Stimulated activated CD4-positive, alpha-beta T cell treated with anti-CD3 and anti-CD28 coated beads, Interleukin-1b, Interleukin-23, amount 100 ng/mL, for 24 hours (primary cell): ENCODE measurements at regions not wholly inside any gene's neighbourhood (a gene's known extent, or its start where the extent isn't known, plus 50 kb on each side); places are given as distances from the start of the nearest gene placed in this dataset.

Experiments
- DNase-seq, 4 experiments: peaks; one replicate each; pipeline ENCODE4 v3.0.0-alpha.2; 2020; ENCODE audit warnings: low read depth in 4 of 4, low spot score in 1 of 4

DNA sequence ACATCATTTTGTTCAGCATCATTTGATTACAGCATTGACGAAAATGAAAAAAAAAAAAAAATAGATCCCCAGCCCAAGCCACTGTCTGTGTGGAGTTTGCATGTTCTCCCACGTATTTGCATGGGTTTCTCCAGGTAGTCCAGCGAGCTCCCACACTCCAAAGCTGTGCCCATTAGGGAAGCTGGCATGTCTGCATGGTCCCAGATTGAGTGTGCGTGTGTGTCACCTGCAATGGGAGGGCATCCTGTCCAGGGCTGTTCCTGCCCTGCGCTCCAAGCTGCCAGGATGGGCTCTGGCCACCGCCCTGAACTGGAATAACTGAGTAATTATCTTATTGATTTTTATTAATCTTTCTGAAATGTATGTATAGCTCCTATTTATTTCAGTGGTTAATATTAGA lies 88.6 kb downstream of the KLF12 start:
- DNase-seq: no peak

DNA sequence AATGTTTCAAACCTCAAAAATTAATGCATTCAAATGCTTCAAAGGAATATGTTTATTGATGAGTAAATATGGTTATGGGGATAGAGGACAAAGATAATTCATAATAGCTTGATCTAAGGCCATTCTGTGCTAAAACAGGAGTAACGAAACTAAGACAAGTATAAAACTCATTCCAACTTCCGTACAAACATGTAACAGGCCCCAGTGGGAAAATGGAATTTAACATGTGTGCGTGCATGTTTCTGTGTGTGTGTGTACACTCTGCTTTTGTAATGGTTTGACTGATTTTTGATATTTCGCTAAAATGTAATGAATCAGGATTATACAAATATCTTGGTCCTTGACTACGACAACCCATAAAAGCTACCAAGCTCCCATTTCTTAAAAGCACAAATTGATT lies 91.0 kb downstream of the KLF12 start:
- no peak for DNase-seq

DNA sequence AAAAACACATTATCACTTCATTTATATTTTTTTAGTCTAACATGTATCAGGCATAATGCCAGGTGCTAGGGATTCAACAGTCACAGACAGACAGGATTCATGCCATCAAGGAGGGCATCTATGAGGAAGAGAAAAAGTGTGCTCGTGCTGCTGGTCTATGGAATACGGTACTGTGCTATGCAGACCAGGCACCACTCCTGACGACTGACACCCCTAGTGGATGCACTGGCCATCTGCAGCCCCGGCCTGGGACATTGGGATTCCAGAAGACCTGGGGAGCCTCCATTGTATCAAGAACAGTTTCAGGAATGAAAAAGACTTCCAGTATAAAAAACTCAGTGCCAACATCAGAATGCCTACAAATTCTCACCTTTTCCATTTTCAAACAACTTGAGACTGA lies 94.0 kb downstream of the KLF12 start:
- peak in 1 of 4 experiments; percentile 5 for DNase-seq

DNA sequence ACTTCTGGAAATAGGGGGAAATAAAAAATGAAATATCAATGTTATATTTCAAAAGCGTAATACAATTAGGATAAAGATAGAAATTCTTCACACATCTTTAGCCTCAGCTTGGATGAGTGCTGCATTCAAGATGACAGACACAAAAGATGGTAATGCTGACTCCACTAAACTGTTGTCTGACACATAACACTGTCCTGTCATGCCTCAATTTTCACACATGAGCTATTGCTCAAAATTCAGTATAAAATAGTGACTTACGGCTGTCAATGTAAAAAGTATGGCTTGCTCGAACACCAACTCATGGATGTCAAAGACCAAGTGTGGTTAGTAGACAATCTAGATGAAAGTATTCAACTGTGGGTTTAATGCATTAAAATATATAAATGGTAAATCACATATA lies 94.5 kb downstream of the KLF12 start:
- no peak for DNase-seq

DNA sequence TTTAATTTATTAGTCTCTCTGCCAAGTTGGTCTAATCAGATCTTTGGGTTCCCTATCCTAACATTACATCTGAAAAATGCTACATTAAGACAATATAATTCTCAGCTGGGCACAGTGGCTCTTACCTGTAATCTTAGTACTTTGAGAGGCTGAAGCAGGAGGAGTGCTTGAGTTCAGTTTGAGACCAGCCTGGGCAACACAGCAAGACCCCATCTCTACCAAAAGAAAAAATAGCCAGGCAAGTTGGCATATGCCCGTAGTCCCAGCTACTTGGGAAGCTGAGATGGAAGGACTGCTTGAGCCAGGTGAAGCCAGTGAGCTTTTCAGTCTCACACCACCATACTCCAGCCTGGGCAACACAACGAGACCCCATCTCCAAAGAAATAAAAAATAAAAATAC lies 95.0 kb downstream of the KLF12 start:
- no peak for DNase-seq

DNA sequence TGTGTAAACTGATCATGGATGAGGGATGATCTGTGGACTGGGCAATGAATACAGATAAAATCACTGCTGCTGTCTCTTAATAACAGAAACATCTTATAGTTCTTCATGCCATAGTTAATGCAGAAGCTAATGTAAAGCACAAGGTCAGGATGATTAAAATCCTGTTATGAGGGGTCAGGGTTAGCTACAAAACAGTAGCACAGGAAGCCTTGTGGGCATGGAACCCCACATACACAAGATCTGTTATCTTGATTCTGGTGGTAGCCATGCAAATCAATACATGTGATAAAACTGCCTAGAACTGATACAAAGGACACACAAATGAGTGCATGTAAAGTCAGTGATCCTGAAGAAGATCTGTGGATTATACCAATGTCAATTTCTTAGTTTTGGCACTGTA lies 96.4 kb downstream of the KLF12 start:
- DNase-seq: no peak

DNA sequence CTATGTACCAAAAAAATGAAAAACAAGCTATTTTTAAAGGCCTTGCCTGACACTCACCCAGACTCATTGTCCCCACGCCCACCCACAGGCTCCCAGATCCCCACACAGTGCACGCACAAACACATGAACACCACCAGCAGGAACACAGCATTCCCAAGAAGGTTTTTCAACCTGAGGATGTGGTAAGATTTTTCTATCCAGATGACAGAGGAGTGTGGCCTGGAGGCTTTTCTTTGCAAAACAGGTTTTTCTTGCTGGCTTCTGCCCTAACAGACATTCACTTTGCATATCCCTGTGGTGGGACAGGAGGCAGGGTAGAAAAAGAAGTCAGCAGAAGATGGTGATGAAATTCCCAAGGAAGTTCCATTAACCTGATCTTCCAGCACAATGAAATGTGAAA lies 97.8 kb downstream of the KLF12 start:
- DNase-seq: no peak

DNA sequence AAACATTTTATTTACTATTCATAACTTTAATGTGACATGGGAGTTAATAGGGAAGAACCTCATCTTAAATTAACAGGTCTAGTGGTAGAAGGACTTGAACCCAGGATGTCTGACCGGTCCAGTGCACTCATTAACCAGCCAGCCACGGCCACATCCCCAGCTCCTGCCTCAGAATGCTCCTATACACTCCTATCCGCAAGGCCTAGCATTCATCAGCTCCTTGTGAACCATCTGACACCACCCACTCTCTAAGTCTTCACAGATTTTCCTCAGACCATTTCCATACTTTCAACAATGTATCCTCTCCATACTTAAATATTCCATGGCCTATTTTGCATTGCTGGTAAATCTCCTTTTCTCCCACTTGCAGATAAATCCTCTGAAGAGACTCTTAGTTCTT lies 98.3 kb downstream of the KLF12 start:
- DNase-seq: no peak

DNA sequence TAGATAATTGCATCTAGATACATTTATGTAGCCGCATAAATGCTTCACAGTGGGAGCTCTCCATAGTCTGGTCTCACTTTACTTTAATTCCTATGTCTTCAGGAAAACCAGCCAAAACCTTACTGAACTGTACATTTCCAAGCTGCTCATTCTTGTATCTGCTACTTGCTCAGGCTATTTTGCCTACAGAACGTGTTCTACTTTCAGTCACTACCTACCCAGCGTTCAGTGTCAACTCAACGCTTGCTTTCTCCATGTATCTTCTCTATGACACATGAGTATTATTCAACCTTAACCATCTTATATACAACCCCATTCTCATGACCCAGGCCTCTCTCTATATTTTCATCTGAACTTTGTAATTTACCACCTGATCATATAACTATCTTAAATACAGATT lies 101.9 kb downstream of the KLF12 start:
- DNase-seq: no peak

DNA sequence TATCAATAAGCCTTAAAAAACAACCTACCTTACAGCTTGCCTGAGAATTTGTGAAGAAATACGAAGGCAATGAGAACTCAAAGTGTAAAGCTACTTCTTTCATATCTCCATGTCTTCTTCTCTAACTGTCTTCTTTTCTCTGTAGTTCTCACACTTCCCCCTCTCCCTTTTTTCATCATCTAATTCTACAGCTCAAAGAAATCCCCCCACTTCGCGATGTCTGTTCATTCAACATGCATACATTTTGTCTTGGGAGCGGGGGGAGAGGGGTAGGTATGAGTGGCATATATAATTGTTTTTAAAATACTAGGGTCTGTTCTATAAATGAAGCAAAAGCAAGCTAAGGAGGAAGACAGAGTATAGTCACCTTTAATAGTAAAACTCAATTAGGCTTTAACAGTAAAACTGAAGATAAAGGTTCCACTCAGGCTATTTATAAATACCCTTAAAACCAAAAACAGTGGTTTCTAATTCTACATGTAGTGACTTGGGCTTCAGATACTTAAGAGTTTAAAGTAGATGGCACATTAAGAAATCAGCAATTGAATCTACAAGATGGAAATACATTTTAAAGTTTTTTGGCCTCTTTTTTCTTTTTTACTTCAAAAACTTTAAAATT lies 106.9 kb downstream of the KLF12 start:
- DNase-seq: no peak

DNA sequence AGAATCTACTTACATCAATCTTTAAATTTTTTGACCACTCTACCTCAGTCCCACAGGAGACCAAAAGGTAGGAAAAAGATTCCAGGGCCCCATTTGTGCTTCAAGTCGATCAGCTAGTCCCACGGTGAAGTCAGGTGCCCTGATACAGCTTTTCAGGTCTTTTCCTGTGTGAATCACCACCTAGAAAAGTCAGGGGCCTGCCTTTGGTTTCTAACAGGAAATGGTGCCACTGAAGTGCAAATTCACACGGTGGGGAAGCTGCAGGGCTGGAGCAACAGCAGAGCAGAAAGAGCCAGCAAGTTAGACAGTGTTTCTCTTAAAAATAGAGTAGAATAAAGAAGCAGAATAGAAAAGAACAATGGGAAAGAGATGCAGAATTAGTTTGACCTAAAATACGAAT lies 107.5 kb downstream of the KLF12 start:
- peak; percentile 20 to 53 (median 36) for DNase-seq

DNA sequence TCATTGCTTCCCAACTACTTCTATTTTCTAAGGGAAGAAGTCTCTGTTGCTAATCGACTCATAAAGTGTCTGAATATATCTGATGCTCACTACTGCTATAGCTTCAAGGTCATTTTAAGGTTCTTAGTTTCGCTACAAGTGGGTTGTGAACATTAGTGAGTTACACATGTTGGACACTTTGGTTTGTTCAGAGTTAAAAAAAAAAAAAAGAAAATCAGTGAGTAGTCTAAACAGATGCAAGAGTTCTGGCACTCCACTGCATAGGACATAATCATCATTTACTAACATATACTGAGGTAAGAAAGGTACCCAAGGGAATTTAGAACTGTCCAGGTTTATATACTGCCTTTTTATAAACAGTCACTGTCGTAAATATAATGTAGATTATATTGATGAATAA lies 108.8 kb downstream of the KLF12 start:
- DNase-seq: no peak

DNA sequence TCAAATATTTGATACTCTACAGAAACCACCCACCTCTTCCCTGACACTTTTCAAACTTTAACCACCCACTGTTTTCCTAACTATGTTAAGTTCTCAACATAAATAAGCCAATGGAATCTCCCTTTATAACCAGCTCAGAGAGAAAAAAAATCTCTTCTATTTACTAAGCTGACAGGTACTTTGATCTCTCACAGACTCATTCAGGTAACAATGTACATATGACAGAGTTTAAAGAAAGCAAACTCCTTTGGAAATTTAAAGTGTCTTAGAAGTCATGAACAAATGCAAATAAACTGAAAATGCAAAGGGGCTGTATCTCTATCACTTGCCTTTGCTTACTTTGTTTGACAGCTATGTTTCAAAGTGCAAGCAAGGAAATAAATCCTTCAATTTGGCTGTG lies 109.3 kb downstream of the KLF12 start:
- DNase-seq: no peak

DNA sequence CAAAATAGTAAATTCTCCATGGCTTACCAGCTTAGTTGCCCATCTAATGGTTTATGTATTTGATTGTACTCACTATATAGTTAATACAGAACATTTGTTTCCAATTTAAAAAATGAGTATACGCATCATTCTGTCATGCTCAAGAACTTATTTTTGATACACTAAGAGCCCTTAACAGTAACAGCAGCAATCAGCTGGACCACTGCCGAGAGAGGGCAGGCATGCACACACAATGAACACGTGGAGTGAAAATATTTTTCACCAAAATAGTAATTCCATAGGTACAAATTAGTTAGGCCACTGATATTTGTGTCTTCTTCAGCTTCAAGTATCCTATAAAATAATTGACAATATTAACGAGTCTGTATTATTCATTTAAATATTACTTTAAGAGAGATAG lies 109.9 kb downstream of the KLF12 start:
- DNase-seq: no peak

DNA sequence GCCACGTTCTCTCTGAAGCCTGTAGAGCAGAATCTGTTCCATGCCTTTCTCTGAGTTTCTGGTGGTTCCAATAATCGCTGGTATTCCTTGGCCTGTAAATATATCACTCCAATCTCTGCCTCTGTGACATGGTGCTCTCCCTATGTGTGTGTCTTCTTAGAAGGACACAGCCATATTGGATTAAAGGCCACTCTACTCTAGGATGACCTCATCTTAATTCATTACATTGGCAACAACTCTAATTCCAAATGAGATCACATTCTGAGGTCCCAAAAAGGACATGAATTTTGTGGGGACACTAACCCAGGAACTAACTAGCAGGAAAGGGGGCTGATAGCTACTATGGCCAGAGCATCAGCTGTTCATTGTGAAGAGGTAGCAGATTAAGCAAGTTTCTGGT lies 110.7 kb downstream of the KLF12 start:
- DNase-seq: no peak

DNA sequence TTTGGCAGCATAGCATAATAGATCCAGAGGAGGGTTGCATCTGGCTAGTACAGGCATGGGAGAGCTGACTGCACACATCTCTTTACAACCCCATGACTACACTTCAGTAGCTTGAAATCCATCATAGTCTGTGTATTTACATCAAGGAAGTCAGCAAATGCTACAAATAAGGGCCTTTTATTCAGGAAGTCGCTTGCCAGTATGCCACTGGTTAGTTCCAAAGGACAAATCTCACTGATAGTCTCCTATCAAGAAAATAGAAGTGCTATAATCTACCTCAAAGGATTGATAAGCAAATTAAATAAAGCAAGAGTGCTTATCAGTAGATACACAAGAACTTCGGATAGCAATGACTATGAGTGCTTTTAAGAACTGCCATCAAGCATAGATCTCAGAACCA lies 112.7 kb downstream of the KLF12 start:
- no peak for DNase-seq

DNA sequence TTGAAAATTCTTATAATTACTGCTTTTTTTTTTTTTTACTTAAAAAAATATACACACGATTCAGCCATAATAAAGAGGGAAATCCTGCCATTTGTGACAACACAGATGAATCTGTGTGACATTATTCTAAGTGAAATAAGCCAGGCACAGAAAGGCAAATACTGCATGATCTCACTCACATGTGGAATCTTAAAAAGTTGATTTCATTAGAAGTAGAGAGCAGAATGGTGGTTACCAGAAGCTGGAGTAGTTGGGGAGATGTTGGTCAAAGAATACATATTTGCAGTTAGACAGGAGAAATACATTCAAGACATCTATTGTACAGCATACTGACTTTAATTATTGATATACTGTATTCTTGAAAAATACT lies 116.2 kb downstream of the KLF12 start:
- DNase-seq: no peak

DNA sequence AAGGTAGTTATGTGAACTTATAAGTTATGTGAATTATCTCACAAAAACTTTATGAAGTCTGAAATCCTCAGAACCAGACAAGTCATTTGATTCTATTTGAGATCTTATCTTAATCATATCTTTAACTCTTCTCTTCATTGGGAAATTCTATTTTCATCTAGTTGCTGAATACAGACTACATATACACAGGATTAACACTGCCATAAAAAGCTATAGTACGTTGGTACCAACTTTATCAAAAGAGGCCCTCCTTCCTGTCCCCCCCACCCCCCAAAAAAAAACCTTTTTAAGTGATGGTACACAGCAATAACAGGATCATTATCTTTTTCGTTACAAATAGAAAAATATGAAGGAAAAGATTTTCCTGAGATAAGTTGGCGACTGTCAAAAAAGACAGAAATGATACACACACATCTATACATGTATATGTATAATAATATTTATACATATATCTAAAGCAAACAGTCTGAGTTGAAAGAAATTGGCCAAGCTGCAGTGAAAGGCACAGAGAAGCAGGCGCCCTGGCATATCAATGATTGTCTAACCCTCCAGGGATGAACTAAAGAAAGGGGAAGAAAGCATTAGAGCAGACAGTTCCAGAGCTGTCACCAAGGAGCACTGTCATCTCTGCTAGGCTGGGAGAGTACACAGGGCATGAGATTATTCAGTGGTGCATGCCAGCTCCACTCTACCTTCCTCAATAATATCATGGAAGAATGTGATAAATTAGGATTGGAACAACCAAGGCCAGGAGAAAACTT lies 116.7 kb downstream of the KLF12 start:
- no peak for DNase-seq

DNA sequence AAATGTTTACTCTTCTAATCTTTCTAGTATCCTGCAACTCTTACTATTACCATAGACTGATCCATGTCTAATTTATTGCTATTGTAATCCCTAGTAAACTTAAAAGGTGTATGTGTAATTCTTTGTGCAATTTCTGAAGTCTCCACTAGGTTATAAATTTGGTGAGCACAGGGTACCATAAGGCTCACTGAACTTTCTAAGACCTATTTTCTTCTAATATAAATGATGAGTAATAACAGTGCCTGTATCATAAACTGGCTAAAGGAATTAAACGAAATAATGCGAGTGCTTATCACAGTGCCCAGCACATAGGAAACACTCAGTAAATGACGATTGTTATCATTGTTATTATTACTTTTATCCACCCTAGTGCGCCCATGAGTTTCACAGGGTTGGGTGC lies 119.1 kb downstream of the KLF12 start:
- DNase-seq: no peak

DNA sequence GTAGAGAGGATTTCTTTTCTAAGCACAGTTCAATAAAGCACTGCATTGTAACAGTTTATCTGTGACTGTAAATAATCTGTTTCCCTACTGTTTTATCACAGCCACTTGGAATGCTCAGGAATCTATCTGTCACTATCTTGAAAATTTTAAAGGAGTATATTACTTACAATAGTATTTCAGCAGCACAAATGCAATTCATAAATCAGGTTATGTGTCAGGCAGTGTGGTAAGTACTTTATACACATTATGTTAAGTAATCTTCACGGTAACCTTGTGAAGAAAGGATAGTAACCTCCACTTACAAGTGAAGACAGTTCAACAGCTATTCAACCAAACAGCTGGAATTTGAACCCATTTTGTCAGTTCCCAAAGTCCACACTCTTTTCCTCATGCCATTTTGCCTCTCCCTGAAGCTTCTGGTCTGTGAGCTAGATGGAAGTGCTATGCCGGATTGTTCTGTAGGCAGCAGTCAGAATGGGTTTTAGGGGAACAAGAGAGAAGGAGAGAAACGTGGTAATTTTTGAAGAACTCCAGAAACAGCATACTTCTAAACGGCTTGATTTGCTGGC lies 125.0 kb downstream of the KLF12 start:
- DNase-seq: no peak

DNA sequence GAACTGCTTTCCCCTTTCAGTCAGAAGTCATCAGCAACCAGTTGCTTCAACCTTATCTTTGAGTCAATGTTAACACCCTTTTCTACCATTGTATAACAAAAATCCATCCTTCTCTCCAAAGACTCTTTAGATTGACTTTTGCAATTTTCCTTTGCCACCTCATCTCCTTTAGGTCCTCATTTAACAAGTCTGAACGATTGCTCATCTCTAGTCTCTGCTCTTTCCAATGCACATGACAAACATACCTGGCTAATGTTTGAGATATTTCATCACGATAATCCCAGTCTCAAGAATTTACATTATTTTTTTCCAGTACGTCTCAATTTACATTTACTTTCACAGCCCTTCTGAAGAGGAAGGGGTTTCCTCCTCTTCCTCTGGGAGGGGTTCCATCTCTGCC lies 127.5 kb downstream of the KLF12 start:
- DNase-seq: no peak

DNA sequence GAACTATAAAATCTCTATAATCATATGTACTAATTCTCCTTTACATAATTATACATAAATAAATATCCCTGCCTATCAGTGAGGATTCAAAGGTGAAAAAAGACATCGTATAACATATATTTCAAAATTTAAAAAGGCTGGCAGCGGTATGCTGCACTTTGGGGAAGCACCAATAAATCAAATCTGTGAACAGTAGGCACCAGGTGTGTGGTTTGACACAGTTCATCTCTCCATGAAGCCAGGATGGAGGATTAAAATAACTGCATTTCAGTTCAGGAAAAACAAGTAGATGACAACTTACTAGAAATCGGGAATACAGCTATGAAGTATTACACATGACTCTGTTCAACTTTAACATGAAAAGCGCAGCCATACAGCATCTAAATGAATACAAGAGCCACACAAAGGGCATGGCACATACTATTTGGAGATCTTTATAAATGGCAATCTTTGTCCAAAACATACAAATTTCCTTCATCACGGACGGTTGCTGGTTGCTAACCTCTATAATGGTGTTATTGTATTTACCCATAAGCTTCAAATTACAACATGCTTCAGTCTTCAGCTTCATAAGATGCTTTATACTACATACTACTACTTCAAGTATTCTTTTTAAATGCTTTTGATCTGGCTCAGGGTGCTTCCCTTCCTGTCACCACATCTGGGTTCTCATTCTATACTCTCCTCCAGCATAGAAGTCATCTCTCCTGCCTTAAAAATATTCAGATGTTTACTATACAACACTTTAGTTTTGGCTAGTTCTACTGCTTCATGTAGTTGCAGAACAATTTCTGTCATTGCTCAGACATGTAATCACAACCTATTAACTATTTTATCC lies 128.7 kb downstream of the KLF12 start:
- no peak for DNase-seq
